Large intestine (tissue), 3 donors: ENCODE measurements at regions not wholly inside any gene's neighbourhood (a gene's known extent, or its start where the extent isn't known, plus 50 kb on each side); places are given as distances from the start of the nearest gene placed in this dataset.

Experiments used
- DNase-seq, 2 donors: peaks; one replicate each; pipeline versions ENCODE4 v3.0.0 to v3.0.0-alpha.2; 2013
- H3K27ac ChIP-seq: one replicate; pipeline ENCODE4 v1.5.1; 2013; ENCODE audit warnings: low read length
- H3K27me3 ChIP-seq: 2 replicates; pipeline ENCODE4 v1.6.1; 2013; ENCODE audit warnings: low read length; ENCODE audit not compliant: control insufficient read depth, insufficient read depth
- H3K36me3 ChIP-seq: 2 replicates; pipeline ENCODE4 v1.6.1; 2013; ENCODE audit warnings: low read length; ENCODE audit not compliant: control insufficient read depth, insufficient read depth
- H3K4me1 ChIP-seq: one replicate; pipeline ENCODE4 v1.6.1; 2013; ENCODE audit warnings: low read length; ENCODE audit not compliant: control insufficient read depth, insufficient read depth
- H3K4me3 ChIP-seq: one replicate; pipeline ENCODE4 v1.5.1; 2013; ENCODE audit warnings: low read length
- H3K9me3 ChIP-seq: one replicate; pipeline ENCODE4 v1.6.1; 2013; ENCODE audit warnings: mild to moderate bottlenecking, low read depth, low read length, moderate library complexity; ENCODE audit not compliant: control insufficient read depth
- WGBS: methylation state at CpG from one replicate; pipeline ENCODE4 v1.1.5; 2013; ENCODE audit warnings: low lambda C conversion rate; ENCODE audit not compliant: insufficient coverage; 5-methylcytosine and 5-hydroxymethylcytosine counted together

DNA sequence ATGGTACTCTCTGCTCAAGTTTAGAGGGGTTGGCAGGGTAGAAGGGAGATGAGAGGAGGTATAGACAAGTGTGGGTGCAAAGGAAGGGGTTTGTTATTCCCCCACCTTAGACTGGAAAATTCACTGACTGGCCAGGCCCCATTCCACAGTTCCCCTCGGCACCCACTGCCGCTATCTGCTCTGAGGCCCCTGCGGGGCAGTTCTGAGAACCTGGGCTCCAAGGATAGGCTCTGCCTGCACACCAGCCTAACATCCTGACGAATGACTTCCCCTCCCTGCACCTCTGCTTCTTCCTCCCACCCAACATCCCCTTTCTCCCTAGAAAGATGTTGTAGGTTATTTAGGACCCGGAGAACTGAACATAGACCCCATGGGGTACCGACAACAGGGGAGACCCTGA, 303.9 kb upstream of the HDAC4 start:
- DNase-seq = no peak
- WGBS = no CpG with 5 or more reads among the region's 6 CpGs
- H3K4me1 ChIP-seq = no peaks in the 10 kb centered on the region
- peaks cover 3% of the 10 kb centered on the region for H3K9me3 ChIP-seq
- no peaks in the 10 kb centered on the region for H3K27me3 ChIP-seq
- H3K4me3 ChIP-seq = no peak overlapping the region
- no peak overlapping the region for H3K27ac ChIP-seq
- no peaks in the 10 kb centered on the region for H3K36me3 ChIP-seq

DNA sequence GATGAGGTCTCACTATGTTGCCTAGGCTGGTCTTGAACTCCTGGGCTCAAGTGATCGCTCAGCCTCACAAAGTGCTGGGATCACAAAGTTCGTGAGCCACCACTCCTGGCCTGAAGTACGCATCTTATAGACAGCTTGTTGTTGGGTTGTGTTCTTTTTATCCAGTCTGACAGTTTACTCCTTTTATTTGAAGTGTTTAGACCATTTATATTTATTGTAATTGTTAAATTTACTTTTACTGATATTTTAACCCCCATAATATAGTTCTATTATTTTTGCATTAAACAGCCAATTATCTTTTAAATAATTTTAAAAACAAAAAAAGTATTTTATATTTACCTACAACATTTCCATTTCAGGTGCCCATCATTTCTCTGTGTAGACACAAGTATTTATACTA, 303.0 kb upstream of the HDAC4 start:
- no peak for DNase-seq
- H3K4me3 ChIP-seq = no peak overlapping the region
- H3K27me3 ChIP-seq = no peaks in the 10 kb centered on the region
- peaks cover 3% of the 10 kb centered on the region for H3K9me3 ChIP-seq
- H3K4me1 ChIP-seq = no peaks in the 10 kb centered on the region
- H3K27ac ChIP-seq = no peak overlapping the region
- no CpG with 5 or more reads among the region's 3 CpGs for WGBS
- no peaks in the 10 kb centered on the region for H3K36me3 ChIP-seq

DNA sequence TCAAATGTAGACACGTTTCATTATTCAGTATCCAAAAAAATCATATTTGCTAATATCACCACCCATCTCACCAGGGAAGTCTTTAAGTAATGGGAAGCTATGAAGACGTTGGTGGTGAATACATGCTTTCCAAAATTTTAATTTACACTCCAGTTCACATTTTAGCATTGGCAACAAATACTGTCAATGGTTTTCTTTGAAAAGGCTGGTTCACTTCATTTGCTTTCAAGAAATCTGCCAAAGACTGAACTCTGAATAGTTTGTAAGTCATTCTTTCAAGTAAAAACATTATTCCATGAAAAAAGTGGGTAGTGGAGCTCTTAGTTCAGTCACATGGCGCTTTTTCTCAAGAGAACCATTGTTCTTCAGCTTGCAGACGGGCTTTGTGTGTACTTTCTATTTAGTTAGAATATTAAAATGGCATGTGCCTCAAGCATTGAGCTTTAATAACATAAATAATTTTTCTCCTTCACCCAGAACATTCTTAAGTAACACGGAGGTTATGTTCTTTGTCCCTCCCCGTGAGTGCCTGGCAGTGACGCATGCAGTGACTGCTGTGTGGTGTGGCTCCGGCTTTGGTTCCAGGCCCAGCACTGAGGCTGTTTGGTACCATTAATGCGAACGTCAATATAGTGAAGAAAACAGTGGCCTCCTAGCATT, 300.0 kb upstream of the HDAC4 start:
- no peak overlapping the region for H3K4me3 ChIP-seq
- no peaks in the 10 kb centered on the region for H3K27me3 ChIP-seq
- H3K36me3 ChIP-seq = no peaks in the 10 kb centered on the region
- H3K9me3 ChIP-seq = no peaks in the 10 kb centered on the region
- no peak overlapping the region for H3K27ac ChIP-seq
- DNase-seq = no peak
- 90% methylated on average over 2 of the region's 10 CpGs for WGBS
- no peaks in the 10 kb centered on the region for H3K4me1 ChIP-seq

DNA sequence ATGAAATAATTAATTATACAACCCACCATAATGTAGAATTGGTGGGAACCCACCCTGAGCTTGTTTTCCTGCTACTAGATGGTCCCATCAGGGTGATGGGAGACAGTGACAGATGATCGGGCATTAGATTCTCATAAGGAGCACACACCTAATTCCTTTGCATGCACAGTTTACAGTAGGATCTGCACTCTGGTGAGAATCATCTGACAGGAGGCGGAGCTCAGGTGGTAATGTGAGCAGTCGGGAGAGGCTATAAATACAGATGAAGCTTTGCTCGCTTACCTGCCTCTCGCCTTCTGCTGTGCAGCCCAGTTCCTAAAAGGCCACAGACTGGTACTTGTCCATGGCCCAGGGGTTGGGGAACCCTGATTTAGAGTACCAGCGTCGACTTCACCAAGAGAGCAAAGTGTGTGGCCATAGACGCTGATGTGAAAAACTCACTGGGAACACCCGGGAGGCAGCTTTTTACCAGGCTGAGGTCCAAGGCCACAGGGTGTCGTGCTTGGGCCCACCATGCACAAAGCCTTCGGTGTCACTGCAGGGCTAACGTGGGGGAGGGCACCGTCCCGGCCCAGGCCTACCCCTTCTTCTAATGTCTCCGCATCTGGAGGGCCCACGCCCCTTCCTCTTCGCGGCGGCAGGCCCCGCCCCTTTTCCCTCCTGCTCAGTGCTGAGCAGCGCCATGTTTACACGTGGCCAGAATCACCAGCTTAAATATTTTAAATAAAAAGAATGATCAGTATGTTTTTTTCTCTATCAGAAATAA, 296.8 kb upstream of the HDAC4 start:
- no peak overlapping the region for H3K4me3 ChIP-seq
- 79% methylated on average over 2 of the region's 22 CpGs for WGBS
- no peaks in the 10 kb centered on the region for H3K4me1 ChIP-seq
- DNase-seq = no peak
- H3K36me3 ChIP-seq = no peaks in the 10 kb centered on the region
- no peaks in the 10 kb centered on the region for H3K27me3 ChIP-seq
- H3K9me3 ChIP-seq = no peaks in the 10 kb centered on the region
- no peak overlapping the region for H3K27ac ChIP-seq

DNA sequence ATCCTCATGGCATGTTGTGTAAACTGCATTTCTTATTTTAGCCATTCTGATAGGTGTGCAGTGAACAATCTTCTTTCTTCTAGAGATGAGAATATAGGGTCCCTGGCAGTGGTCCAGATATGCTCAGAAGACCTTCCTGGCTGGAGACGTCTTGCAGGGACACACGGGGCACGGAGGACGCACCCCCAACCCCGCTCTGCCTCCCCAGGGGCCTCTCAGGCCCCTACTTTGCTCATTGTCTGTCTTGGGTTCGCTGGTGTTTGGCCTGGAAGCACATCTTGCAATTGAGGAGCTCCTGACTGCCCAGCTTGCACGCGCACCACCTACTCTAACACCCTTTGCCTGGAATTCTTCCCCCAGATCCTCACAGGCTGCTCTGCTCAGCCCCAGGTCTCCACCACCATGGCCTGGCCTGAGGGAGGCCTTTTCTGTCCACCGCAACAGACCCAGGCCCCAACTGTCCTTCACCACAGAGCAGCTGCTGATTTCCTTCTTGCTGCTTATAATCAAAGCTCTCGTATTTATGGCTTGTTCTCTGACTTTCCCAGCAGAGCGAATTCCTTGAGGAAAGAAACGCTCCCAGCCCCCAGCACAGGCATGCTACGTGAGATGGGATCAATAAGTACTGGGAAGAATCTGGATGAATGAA, 295.9 kb upstream of the HDAC4 start:
- no peaks in the 10 kb centered on the region for H3K36me3 ChIP-seq
- no peaks in the 10 kb centered on the region for H3K9me3 ChIP-seq
- no peaks in the 10 kb centered on the region for H3K4me1 ChIP-seq
- H3K27me3 ChIP-seq = no peaks in the 10 kb centered on the region
- H3K27ac ChIP-seq = no peak overlapping the region
- H3K4me3 ChIP-seq = no peak overlapping the region
- 80% methylated on average over 1 of the region's 13 CpGs for WGBS
- no peak for DNase-seq

DNA sequence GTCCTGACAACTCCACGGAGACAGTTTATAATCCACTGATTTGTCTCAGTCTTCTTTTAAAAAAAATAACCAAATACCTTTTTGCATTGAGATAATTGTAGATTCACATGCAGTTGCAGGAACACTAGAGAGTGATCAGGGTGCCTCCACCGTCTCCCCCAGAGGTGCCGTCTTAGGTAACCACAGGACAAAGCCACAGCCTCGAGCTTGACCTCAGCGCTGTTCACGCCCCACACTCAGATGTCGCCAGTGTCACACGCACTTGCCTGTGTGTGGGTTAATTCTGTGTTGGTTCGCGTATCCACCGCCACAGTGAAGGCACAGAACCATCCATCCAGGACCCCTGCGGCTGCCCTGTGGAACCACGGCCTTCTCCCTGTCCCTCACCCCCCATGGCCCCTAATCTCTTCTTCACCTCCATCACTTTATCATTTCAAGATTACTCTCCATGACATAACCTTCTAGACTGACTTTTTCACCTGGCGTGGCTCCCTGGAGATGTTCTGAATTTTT, 295.0 kb upstream of the HDAC4 start:
- DNase-seq = no peak

DNA sequence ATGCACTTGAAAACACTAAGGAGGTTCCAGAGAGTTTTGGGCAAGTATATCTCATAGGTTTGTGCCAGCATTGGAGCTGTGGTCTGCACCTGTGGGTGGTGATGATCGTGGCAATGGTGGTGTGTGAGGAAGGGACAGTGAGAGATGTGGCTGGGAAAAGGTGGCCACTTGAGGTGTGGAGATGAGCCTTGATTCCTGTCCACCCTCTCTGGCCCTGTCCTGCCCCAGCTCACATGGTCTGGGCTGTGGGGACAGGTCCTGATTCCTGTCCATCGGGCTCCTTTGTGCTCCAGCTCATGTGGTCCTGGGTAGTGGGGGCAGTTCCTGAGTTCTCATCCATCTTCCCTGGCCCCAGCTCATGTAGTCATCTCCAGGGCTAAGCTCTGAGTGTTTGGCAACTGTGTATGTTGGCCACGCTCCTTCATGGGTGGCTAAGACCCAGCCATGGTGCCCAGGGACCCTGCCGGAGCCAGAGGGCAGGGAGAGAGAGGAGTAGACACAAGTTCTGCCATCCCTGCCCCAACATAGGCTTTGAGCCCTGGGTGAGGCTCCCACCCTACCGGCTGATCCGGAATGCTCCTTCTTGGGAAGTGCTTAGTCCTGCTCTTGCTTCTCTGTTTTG, 294.4 kb upstream of the HDAC4 start:
- H3K36me3 ChIP-seq = no peaks in the 10 kb centered on the region
- no peak overlapping the region for H3K27ac ChIP-seq
- no peaks in the 10 kb centered on the region for H3K4me1 ChIP-seq
- H3K9me3 ChIP-seq = no peaks in the 10 kb centered on the region
- H3K27me3 ChIP-seq = no peaks in the 10 kb centered on the region
- no peak for DNase-seq
- H3K4me3 ChIP-seq = no peak overlapping the region
- no CpG with 5 or more reads among the region's 6 CpGs for WGBS

More for the DNA sequence above, 295.0 kb upstream of the HDAC4 start:
- H3K9me3 ChIP-seq = no peaks in the 10 kb centered on the region
- no peaks in the 10 kb centered on the region for H3K27me3 ChIP-seq
- no CpG with 5 or more reads among the region's 14 CpGs for whole genome bisulfite sequencing
- H3K27ac ChIP-seq = no peak overlapping the region
- no peaks in the 10 kb centered on the region for H3K4me1 ChIP-seq
- no peaks in the 10 kb centered on the region for H3K36me3 ChIP-seq
- no peak overlapping the region for H3K4me3 ChIP-seq

DNA sequence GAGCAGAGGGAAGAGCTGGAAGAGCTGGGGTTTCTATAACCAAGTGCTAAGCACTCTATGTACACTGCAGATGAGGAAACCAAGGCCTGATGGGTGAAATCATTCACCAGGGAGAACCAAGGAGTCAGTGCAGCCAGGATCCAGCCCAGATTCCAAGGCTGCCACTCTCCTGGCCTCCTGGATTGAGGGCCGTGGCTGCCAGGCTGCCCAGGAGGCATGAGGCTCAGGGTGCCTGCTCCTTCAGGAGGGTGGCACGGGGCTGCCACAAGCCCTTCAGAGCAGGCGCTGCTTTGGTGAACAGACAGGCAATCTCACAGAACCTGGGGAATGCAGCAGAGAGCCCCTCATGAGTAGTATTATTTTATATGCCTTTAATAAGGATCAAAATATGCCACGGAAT, 293.7 kb upstream of the HDAC4 start:
- H3K9me3 ChIP-seq = no peaks in the 10 kb centered on the region
- no peak for DNase-seq
- H3K36me3 ChIP-seq = no peaks in the 10 kb centered on the region
- no peaks in the 10 kb centered on the region for H3K4me1 ChIP-seq
- H3K4me3 ChIP-seq = no peak overlapping the region
- H3K27ac ChIP-seq = no peak overlapping the region
- WGBS = 40% methylated on average over 1 of the region's 4 CpGs
- no peaks in the 10 kb centered on the region for H3K27me3 ChIP-seq

DNA sequence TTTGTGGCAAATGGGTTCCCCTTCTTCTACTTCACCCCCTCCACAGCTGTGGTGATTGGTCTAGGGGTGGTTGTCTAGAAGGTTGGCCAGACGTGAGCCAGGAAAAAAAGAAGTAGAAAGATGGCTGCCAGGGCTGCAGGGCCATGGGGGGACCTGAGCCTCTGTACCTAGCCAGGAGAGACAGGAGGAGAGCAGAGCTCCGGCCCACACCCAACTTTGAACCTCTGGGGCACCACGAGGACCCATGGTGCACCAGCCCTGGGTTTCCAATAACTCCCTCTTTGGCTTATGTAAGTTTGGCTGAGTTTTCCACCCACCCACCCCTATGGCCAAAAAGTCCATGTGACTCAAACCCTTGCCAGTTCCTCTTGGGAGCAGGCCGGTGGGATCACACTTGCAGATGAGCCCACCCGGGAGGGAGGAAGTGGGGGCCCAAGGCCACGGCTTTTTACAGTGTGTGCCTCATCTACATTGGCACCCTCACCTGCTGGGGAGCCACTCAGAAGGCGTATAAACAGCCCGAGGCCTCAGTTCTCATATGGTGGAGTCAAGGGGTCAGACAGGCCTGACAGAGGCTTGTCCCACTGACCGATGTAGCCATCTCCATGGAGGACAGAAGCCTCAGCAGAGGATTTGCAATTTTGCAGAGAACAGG, 293.1 kb upstream of the HDAC4 start:
- DNase-seq = no peak
- no peak overlapping the region for H3K27ac ChIP-seq

DNA sequence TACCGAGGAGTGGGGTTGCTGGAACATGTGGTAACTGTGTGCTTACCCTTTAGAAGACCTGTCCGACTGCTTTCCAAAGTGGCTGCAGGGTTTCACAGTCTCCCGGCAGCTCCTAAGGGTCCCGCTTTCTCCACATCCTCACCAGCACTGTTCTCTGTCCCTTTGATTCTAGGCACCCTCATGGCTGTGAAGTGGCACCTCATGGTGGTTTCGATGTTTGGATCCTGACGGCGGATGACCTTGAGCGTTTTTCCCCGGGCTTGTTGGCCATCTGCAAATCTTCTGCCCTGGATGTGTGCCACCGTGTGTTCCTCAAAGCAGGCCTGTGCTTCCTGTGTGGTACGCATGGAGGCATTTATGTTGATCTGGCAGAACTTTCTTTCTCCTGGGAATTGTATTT, 292.5 kb upstream of the HDAC4 start:
- WGBS = no CpG with 5 or more reads among the region's 11 CpGs
- no peaks in the 10 kb centered on the region for H3K4me1 ChIP-seq

More for the DNA sequence above, 293.1 kb upstream of the HDAC4 start:
- no peak overlapping the region for H3K4me3 ChIP-seq
- H3K4me1 ChIP-seq = no peaks in the 10 kb centered on the region
- H3K9me3 ChIP-seq = no peaks in the 10 kb centered on the region
- no peaks in the 10 kb centered on the region for H3K36me3 ChIP-seq
- H3K27me3 ChIP-seq = no peaks in the 10 kb centered on the region
- WGBS = no CpG with 5 or more reads among the region's 9 CpGs

More for the DNA sequence above, 292.5 kb upstream of the HDAC4 start:
- Histone ChIP-seq H3K4me3 (no peak overlapping the region), H3K27ac (no peak overlapping the region), H3K9me3 (no peaks in the 10 kb centered on the region), H3K27me3 (no peaks in the 10 kb centered on the region), H3K36me3 (no peaks in the 10 kb centered on the region)
- DNase-seq = no peak
